ENCODE measurements at regions not wholly inside any gene's neighbourhood (a gene's known extent, or its start where the extent isn't known, plus 50 kb on each side); places are given as distances from the start of the nearest gene placed in this dataset.

DNA sequence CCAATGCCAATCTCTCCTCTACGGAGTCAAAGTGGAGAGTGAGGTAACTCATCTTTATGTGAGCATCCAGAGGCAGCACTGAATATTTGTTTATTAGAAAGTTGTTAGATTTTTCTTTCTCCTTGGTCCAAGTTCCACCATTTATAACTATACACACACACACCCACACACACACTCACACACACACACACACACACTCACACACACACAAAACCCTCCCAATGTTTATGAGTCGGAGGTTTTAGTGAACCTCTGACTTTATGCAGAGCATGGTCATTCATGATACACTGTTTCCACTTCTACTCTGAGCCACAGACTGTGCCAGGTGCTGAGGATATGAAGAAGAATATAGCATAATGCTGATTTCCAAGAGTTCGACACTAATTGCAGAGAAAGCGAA is 132.9 kb upstream of the CCDC68 start:
- H3K9me3 ChIP-seq (ENCODE audit: control insufficient read depth, insufficient read depth, low read length), result no peaks in the 10 kb centered on the region
- no peaks in the 10 kb centered on the region for H3K36me3 ChIP-seq (ENCODE audit: control insufficient read depth, insufficient read depth, low read length)
- H3K4me3 ChIP-seq (ENCODE audit: low read depth, low read length), result no peak overlapping the region
- H3K4me1 ChIP-seq (ENCODE audit: control insufficient read depth, insufficient read depth, low read length), result no peaks in the 10 kb centered on the region
- H3K27ac ChIP-seq (ENCODE audit: low read depth, low read length), result no peak overlapping the region
- no peaks in the 10 kb centered on the region for H3K27me3 ChIP-seq (ENCODE audit: control insufficient read depth, insufficient read depth, low read length)
- H3K9ac ChIP-seq (ENCODE audit: low read depth, low read length), result no peak overlapping the region

GRCh38 chr18:55090564-55091188 is 131.4 kb upstream of the CCDC68 start:
- Histone ChIP-seq H3K9me3 (ENCODE audit: control insufficient read depth, insufficient read depth, low read length) (no peaks in the 10 kb centered on the region), H3K27ac (ENCODE audit: low read depth, low read length) (no peak overlapping the region), H3K36me3 (ENCODE audit: control insufficient read depth, insufficient read depth, low read length) (no peaks in the 10 kb centered on the region), H3K27me3 (ENCODE audit: control insufficient read depth, insufficient read depth, low read length) (no peaks in the 10 kb centered on the region), H3K9ac (ENCODE audit: low read depth, low read length) (no peak overlapping the region), H3K4me3 (ENCODE audit: low read depth, low read length) (no peak overlapping the region), H3K4me1 (ENCODE audit: control insufficient read depth, insufficient read depth, low read length) (no peaks in the 10 kb centered on the region)

DNA sequence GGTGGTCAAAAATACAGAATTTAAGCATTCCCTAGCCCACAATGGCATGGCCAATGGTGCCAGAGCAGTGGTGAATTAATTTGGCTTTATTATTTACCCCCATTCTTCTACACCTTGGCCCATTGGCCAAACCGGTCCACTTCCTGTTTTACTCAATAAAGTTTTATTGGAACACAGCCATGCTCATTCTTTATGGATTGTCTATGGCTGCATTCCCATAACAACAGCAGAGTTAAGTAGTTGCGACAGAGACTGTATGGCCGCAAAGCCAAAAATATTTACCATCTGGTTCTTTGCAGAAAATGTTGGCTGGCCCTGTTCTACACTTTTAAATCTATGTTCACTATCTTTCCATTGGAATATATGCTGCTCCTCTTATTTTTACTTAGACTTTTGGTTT is 130.3 kb upstream of the CCDC68 start:
- Histone ChIP-seq H3K9ac (ENCODE audit: low read depth, low read length) (no peak overlapping the region), H3K27me3 (ENCODE audit: control insufficient read depth, insufficient read depth, low read length) (no peaks in the 10 kb centered on the region), H3K4me1 (ENCODE audit: control insufficient read depth, insufficient read depth, low read length) (no peaks in the 10 kb centered on the region), H3K9me3 (ENCODE audit: control insufficient read depth, insufficient read depth, low read length) (no peaks in the 10 kb centered on the region), H3K27ac (ENCODE audit: low read depth, low read length) (no peak overlapping the region), H3K36me3 (ENCODE audit: control insufficient read depth, insufficient read depth, low read length) (no peaks in the 10 kb centered on the region), H3K4me3 (ENCODE audit: low read depth, low read length) (no peak overlapping the region)

- no peaks in the 10 kb centered on the region for H3K9me3 ChIP-seq (ENCODE audit: control insufficient read depth, insufficient read depth, low read length)
- H3K9ac ChIP-seq (ENCODE audit: low read depth, low read length), result no peak overlapping the region
- H3K27me3 ChIP-seq (ENCODE audit: control insufficient read depth, insufficient read depth, low read length), result no peaks in the 10 kb centered on the region
- H3K36me3 ChIP-seq (ENCODE audit: control insufficient read depth, insufficient read depth, low read length), result no peaks in the 10 kb centered on the region
- no peaks in the 10 kb centered on the region for H3K4me1 ChIP-seq (ENCODE audit: control insufficient read depth, insufficient read depth, low read length)
- no peak overlapping the region for H3K27ac ChIP-seq (ENCODE audit: low read depth, low read length)
- H3K4me3 ChIP-seq (ENCODE audit: low read depth, low read length), result no peak overlapping the region
These were observed 129.3 kb upstream of the CCDC68 start for GRCh38 chr18:55088561-55088960.

DNA sequence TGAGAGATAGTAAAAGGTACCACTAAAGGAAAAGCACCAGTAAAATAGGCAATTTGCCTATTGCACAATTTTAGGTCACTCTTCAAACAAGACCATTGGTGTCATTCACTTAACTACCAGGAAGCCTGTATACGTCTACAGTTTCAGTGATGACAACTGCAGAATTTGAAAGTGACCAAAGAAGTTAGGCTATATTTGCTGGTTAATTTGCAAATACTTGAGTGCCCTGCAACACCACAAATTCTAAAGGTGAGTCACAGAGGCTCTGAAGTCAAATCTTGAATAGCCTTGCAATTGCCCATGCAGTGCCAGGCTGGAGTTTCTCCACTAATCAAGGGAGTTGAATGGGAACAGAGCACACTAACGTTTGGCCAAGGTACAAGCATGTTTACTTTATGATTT is 128.7 kb upstream of the CCDC68 start:
- H3K9ac ChIP-seq (ENCODE audit: low read depth, low read length), result no peak overlapping the region
- H3K4me1 ChIP-seq (ENCODE audit: control insufficient read depth, insufficient read depth, low read length), result no peaks in the 10 kb centered on the region
- no peaks in the 10 kb centered on the region for H3K27me3 ChIP-seq (ENCODE audit: control insufficient read depth, insufficient read depth, low read length)
- H3K27ac ChIP-seq (ENCODE audit: low read depth, low read length), result no peak overlapping the region
- no peaks in the 10 kb centered on the region for H3K9me3 ChIP-seq (ENCODE audit: control insufficient read depth, insufficient read depth, low read length)
- H3K4me3 ChIP-seq (ENCODE audit: low read depth, low read length), result no peak overlapping the region
- H3K36me3 ChIP-seq (ENCODE audit: control insufficient read depth, insufficient read depth, low read length), result no peaks in the 10 kb centered on the region

DNA sequence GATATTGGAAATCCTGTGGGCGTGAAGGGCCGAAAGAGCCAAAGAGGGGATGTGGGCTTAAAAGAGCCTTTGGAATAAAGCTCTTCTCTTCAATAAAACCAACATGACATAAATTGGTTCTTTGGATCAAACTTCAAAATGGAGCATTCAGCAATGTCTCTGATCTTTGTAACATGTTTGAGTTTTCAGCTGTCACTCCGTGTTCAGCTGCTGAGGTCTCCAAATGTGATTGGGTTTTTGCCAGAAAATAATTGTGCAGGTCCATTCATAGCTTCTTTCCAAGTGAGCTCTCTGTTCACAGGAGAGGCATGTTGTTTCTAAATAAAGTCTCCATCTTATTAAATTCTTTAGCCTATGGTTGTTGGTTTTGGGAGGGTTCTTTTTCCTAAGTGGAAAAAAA is 127.6 kb upstream of the CCDC68 start:
- Histone ChIP-seq H3K36me3 (ENCODE audit: control insufficient read depth, insufficient read depth, low read length) (no peaks in the 10 kb centered on the region), H3K4me1 (ENCODE audit: control insufficient read depth, insufficient read depth, low read length) (no peaks in the 10 kb centered on the region), H3K9ac (ENCODE audit: low read depth, low read length) (no peak overlapping the region), H3K27me3 (ENCODE audit: control insufficient read depth, insufficient read depth, low read length) (no peaks in the 10 kb centered on the region), H3K9me3 (ENCODE audit: control insufficient read depth, insufficient read depth, low read length) (no peaks in the 10 kb centered on the region), H3K27ac (ENCODE audit: low read depth, low read length) (no peak overlapping the region), H3K4me3 (ENCODE audit: low read depth, low read length) (no peak overlapping the region)

GRCh38 chr18:55085557-55086285 is 126.5 kb upstream of the CCDC68 start:
- Histone ChIP-seq H3K4me3 (ENCODE audit: low read depth, low read length) (no peak overlapping the region), H3K27ac (ENCODE audit: low read depth, low read length) (no peak overlapping the region), H3K9me3 (ENCODE audit: control insufficient read depth, insufficient read depth, low read length) (no peaks in the 10 kb centered on the region), H3K4me1 (ENCODE audit: control insufficient read depth, insufficient read depth, low read length) (no peaks in the 10 kb centered on the region), H3K27me3 (ENCODE audit: control insufficient read depth, insufficient read depth, low read length) (no peaks in the 10 kb centered on the region), H3K36me3 (ENCODE audit: control insufficient read depth, insufficient read depth, low read length) (no peaks in the 10 kb centered on the region), H3K9ac (ENCODE audit: low read depth, low read length) (no peak overlapping the region)

DNA sequence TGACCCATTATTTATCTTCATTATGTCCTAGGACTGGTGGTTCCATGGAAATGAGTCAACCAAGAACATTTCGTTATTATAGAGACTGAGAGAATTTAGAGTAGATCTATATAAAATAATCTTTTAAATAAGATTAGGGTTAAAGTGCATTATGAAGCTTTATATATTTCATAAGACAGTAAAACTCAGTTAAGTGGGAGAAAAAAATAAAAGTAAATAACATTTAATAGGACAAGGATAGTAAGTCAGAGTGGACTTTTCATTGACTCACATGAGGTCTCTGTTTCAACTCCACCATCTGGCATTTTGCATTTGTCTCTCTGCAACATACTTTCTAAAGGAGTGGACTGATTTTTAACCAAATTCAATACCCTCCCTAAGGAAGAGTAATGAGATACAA is 125.3 kb upstream of the CCDC68 start:
- no peak overlapping the region for H3K4me3 ChIP-seq (ENCODE audit: low read depth, low read length)
- no peaks in the 10 kb centered on the region for H3K36me3 ChIP-seq (ENCODE audit: control insufficient read depth, insufficient read depth, low read length)
- H3K27me3 ChIP-seq (ENCODE audit: control insufficient read depth, insufficient read depth, low read length), result no peaks in the 10 kb centered on the region
- H3K9ac ChIP-seq (ENCODE audit: low read depth, low read length), result no peak overlapping the region
- no peaks in the 10 kb centered on the region for H3K4me1 ChIP-seq (ENCODE audit: control insufficient read depth, insufficient read depth, low read length)
- no peaks in the 10 kb centered on the region for H3K9me3 ChIP-seq (ENCODE audit: control insufficient read depth, insufficient read depth, low read length)
- H3K27ac ChIP-seq (ENCODE audit: low read depth, low read length), result no peak overlapping the region

DNA sequence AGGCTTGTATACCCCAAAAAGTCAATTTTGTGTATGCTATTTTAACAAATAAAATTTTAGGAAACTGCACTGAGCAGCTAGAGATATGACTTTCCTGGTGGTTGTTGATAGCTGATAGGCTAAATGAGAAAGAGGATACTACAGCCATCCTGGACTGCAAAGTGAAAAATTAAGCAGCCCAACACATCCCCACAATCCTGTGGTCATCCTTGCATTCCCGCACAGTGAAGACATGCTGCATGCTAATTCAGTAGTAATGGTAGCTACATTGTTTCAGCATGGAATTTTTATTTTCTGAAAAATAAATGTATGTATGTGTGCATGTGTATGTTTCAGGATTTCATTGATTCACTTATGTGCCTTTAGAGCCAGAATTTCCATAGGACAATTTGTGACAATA is 124.2 kb upstream of the CCDC68 start:
- Histone ChIP-seq H3K27me3 (ENCODE audit: control insufficient read depth, insufficient read depth, low read length) (no peaks in the 10 kb centered on the region), H3K9ac (ENCODE audit: low read depth, low read length) (no peak overlapping the region), H3K36me3 (ENCODE audit: control insufficient read depth, insufficient read depth, low read length) (no peaks in the 10 kb centered on the region), H3K9me3 (ENCODE audit: control insufficient read depth, insufficient read depth, low read length) (no peaks in the 10 kb centered on the region), H3K27ac (ENCODE audit: low read depth, low read length) (no peak overlapping the region), H3K4me1 (ENCODE audit: control insufficient read depth, insufficient read depth, low read length) (no peaks in the 10 kb centered on the region), H3K4me3 (ENCODE audit: low read depth, low read length) (no peak overlapping the region)

- Histone ChIP-seq H3K9ac (ENCODE audit: low read depth, low read length) (no peak overlapping the region), H3K36me3 (ENCODE audit: control insufficient read depth, insufficient read depth, low read length) (no peaks in the 10 kb centered on the region), H3K9me3 (ENCODE audit: control insufficient read depth, insufficient read depth, low read length) (no peaks in the 10 kb centered on the region), H3K4me1 (ENCODE audit: control insufficient read depth, insufficient read depth, low read length) (no peaks in the 10 kb centered on the region), H3K27ac (ENCODE audit: low read depth, low read length) (no peak overlapping the region), H3K27me3 (ENCODE audit: control insufficient read depth, insufficient read depth, low read length) (no peaks in the 10 kb centered on the region), H3K4me3 (ENCODE audit: low read depth, low read length) (no peak overlapping the region)
These were observed 120.5 kb upstream of the CCDC68 start for GRCh38 chr18:55079481-55080355.

- Histone ChIP-seq H3K9me3 (ENCODE audit: control insufficient read depth, insufficient read depth, low read length) (no peaks in the 10 kb centered on the region), H3K27ac (ENCODE audit: low read depth, low read length) (no peak overlapping the region), H3K4me3 (ENCODE audit: low read depth, low read length) (no peak overlapping the region), H3K9ac (ENCODE audit: low read depth, low read length) (no peak overlapping the region), H3K27me3 (ENCODE audit: control insufficient read depth, insufficient read depth, low read length) (no peaks in the 10 kb centered on the region), H3K36me3 (ENCODE audit: control insufficient read depth, insufficient read depth, low read length) (no peaks in the 10 kb centered on the region), H3K4me1 (ENCODE audit: control insufficient read depth, insufficient read depth, low read length) (no peaks in the 10 kb centered on the region)
These were observed 119.8 kb upstream of the CCDC68 start for GRCh38 chr18:55079067-55079466.
